Panc1 (cell line): ENCODE measurements at regions not wholly inside any gene's neighbourhood (a gene's known extent, or its start where the extent isn't known, plus 50 kb on each side); places are given as distances from the start of the nearest gene placed in this dataset.
"Not testable (repeated sequence)": the region's sequence is repeated elsewhere in the genome, so short reads cannot be mapped to it uniquely, and the experiment has no call there.

ENCODE experiments used
- CTCF ChIP-seq: fragments of 450-650 bp; IDR thresholded peaks from 2 replicates; pipeline ENCODE4 v1.5.1; 2017; ENCODE audit warnings: mild to moderate bottlenecking
- POLR2AphosphoS5 ChIP-seq: IDR thresholded peaks from 2 replicates; pipeline ENCODE4 v1.6.1; 2012; ENCODE audit warnings: mild to moderate bottlenecking, low read depth, low read length, moderate library complexity
- REST ChIP-seq, 2 experiments: IDR thresholded peaks; 2 replicates each; pipeline ENCODE4 v1.6.1; 2011 to 2012; ENCODE audit warnings: low read depth in 2 of 2, control low read depth in 1 of 2, low read length in 1 of 2, mild to moderate bottlenecking in 1 of 2, moderate library complexity in 1 of 2; ENCODE audit not compliant: insufficient read depth in 1 of 2
- SIN3A ChIP-seq: IDR thresholded peaks from 2 replicates; pipeline ENCODE4 v1.6.1; 2012; ENCODE audit warnings: low read depth, mild to moderate bottlenecking, low read length, moderate library complexity, borderline replicate concordance; ENCODE audit not compliant: insufficient read depth
- TCF7L2 ChIP-seq: IDR thresholded peaks from 2 replicates; pipeline ENCODE4 v1.6.1; 2011; ENCODE audit warnings: mild to moderate bottlenecking, low read depth, low read length, inconsistent platforms

GRCh38 chr16:29288711-29289474 lies 117.6 kb downstream of the NPIPB11 start:
- TF ChIP-seq CTCF; POLR2AphosphoS5; REST (IDR thresholded peaks at IDR 0.05; ENCODE audit: insufficient read depth in 1 of 2, low read depth in 2 of 2, low read length in 1 of 2); TCF7L2; SIN3A: not testable (repeated sequence)
